Stimulated activated naive B cell treated with anti-CD40 and anti-IgM and Interleukin-4, amounts not matched to agents 10 μg/mL and 1 μg/mL and 100 μg/mL, for 72 hours (primary cell): ENCODE measurements at regions not wholly inside any gene's neighbourhood (a gene's known extent, or its start where the extent isn't known, plus 50 kb on each side); places are given as distances from the start of the nearest gene placed in this dataset.
"Not testable (repeated sequence)": the region's sequence is repeated elsewhere in the genome, so short reads cannot be mapped to it uniquely, and the experiment has no call there.

Source experiments
- ATAC-seq, 2 donors: fragments of 150-1000 bp; cut with Tn5 transposase; replicated peaks; 2 replicates each; pipeline ENCODE4 v1.10.0; 2021; ENCODE audit warnings: moderate library complexity in 1 of 2
- DNase-seq: peaks from one replicate; pipeline ENCODE4 v3.0.0; 2021
- H3K27ac Mint-ChIP-seq: one replicate; pipeline ENCODE4 v1.8.0; 2022; ENCODE audit warnings: mild to moderate bottlenecking, mixed read lengths
- H3K27me3 Mint-ChIP-seq, 2 donors: one replicate each; pipeline ENCODE4 v1.8.0; 2022; ENCODE audit warnings: mixed read lengths in 2 of 2
- H3K36me3 Mint-ChIP-seq, 2 donors: one replicate each; pipeline ENCODE4 v1.8.0; 2022; ENCODE audit warnings: mixed read lengths in 2 of 2, mild to moderate bottlenecking in 1 of 2
- H3K4me1 Mint-ChIP-seq, 2 donors: one replicate each; pipeline ENCODE4 v1.8.0; 2022; ENCODE audit warnings: mixed read lengths in 2 of 2, mild to moderate bottlenecking in 1 of 2
- H3K4me3 Mint-ChIP-seq, 2 donors: one replicate each; pipeline ENCODE4 v1.8.0; 2022; ENCODE audit warnings: mild to moderate bottlenecking in 2 of 2, mixed read lengths in 2 of 2, moderate library complexity in 1 of 2
- H3K9me3 Mint-ChIP-seq, 2 donors: one replicate each; pipeline ENCODE4 v1.8.0; 2022; ENCODE audit warnings: mixed read lengths in 2 of 2, mild to moderate bottlenecking in 1 of 2

DNA sequence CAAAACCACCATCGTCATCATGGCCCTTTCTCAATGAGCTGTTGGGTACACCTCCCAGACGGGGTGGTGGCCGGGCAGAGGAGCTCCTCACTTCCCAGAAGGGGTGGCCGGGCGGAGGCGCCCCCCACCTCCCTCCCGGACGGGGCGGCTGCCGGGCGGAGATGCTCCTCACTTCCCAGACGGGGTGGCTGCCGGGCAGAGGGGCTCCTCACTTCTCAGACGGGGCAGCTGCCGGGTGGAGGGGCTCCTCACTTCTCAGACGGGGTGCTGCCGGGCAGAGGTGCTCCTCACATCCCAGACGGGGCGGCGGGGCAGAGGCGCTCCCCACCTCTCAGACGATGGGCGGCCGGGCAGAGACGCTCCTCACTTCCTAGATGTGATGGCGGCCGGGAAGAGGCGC lies 226.8 kb upstream of the GLRA2 start:
- not testable (repeated sequence) for H3K4me3 Mint-ChIP-seq, DNase-seq, H3K27ac Mint-ChIP-seq, H3K27me3 Mint-ChIP-seq, H3K9me3 Mint-ChIP-seq, H3K4me1 Mint-ChIP-seq, ATAC-seq, H3K36me3 Mint-ChIP-seq

DNA sequence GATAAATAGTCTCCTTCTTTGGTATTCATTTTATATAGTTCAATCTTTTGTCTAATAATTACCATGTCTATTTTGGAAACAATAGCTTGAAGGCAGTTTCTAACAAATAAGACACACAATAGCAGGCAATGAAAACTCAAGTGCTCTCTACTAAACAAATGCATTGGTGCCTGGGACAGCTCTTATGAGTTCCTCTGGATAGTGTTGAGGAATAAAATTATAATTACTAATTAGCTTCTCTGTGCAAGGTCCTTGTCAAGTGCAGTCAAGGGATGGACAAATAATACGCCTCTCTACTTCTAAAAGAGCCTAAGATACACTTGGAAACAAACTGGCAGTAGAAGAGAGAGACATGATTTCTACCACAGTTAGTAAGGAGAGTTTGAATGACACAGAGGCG lies 229.0 kb upstream of the GLRA2 start:
- ATAC-seq (no peak), DNase-seq (no peak)
- no peaks in the 10 kb centered on the region for H3K9me3 Mint-ChIP-seq
- H3K4me3 Mint-ChIP-seq, result no peak overlapping the region
- no peaks in the 10 kb centered on the region for H3K4me1 Mint-ChIP-seq
- H3K27me3 Mint-ChIP-seq, result no peaks in the 10 kb centered on the region
- H3K36me3 Mint-ChIP-seq, result no peaks in the 10 kb centered on the region
- no peak overlapping the region for H3K27ac Mint-ChIP-seq

DNA sequence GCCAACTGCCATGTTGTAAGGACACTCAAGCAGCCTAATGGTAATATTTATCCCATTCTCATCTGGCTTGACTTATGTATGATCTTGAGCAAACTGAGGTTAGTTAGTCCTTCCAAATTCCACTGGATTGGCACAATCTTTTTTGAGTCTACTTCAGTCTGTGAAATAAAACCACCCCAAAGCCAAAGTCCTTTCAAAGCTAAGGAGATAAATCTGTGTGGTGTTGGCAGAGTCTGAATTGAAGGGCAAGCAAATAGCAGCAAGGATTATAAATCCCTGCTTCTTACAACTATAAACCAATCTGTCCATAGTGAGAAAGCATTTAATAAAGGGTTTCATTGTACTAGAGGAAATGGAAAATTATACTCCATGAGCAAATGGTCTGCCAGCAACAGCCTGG lies 233.9 kb upstream of the GLRA2 start:
- Mint-ChIP-seq H3K4me3 (no peak overlapping the region), H3K36me3 (no peaks in the 10 kb centered on the region), H3K27ac (no peak overlapping the region), H3K9me3 (no peaks in the 10 kb centered on the region), H3K4me1 (no peaks in the 10 kb centered on the region), H3K27me3 (no peaks in the 10 kb centered on the region)
- no peak for DNase-seq
- no peak for ATAC-seq

DNA sequence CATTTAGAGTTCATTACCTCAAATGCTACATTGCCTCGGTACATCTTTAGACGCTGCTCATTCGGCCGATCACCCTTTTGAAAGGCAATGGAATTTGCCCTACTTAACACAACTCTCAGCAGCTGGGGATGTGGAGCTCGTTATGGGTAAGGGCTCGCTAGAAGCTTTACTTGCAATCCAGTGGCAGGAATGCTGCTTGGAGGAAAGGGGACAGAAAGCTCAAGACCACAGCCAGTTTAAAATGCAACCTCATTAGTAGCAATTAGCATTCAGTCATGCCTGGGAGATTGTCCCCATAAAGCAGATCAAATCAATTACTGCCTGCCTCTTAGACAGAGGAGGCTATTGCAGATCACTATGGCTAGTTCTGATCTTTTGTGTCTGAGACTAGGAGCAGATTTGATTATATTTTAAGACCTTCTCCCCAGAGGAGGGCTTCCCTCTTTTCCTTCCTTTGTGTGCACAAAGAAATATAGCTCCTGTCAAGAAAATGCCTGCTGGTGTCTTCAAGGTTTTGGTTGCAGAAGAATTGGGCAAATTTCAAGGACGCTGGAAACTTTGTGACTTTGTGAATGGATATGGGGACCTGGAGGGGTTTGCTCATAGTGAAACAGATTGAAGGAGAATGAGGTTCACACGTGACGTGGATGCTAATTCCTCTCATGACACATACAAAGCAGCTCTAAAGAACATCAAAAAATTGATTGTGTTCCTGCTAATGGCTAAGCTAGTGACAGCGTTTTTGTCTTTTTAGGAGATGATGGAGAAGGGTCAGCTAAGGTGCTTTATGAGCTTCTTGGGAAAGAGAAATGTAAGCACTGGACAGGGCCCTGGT lies 237.5 kb upstream of the GLRA2 start:
- no peaks in the 10 kb centered on the region for H3K27me3 Mint-ChIP-seq
- no peaks in the 10 kb centered on the region for H3K9me3 Mint-ChIP-seq
- no peak overlapping the region for H3K27ac Mint-ChIP-seq

DNA sequence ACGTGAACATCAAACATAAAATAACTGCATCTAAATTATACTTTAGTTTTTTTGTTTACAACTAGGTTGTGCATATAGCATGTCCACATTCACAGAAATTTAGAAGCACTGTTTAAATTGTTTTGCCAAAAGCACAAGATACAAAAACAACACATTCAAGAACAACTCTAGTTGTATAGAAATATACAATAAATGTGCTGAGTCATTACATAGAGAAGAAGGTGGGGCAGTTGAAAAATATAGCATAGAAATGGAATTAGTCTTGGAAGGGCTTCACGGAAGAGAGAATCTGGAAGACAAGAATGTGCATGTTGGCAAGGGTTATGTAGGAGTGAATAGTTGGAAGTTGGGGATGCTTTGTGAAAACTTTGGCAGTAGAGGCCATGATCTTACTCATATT lies 239.0 kb upstream of the GLRA2 start:
- Mint-ChIP-seq H3K9me3 (no peaks in the 10 kb centered on the region), H3K4me3 (no peak overlapping the region), H3K4me1 (no peaks in the 10 kb centered on the region), H3K27me3 (no peaks in the 10 kb centered on the region), H3K36me3 (no peaks in the 10 kb centered on the region), H3K27ac (no peak overlapping the region)
- no peak for DNase-seq
- no peak for ATAC-seq

More for the DNA sequence above, 237.5 kb upstream of the GLRA2 start:
- no peaks in the 10 kb centered on the region for H3K36me3 Mint-ChIP-seq
- ATAC-seq, result no peak
- no peak for DNase-seq
- H3K4me1 Mint-ChIP-seq, result no peaks in the 10 kb centered on the region
- H3K4me3 Mint-ChIP-seq, result no peak overlapping the region

DNA sequence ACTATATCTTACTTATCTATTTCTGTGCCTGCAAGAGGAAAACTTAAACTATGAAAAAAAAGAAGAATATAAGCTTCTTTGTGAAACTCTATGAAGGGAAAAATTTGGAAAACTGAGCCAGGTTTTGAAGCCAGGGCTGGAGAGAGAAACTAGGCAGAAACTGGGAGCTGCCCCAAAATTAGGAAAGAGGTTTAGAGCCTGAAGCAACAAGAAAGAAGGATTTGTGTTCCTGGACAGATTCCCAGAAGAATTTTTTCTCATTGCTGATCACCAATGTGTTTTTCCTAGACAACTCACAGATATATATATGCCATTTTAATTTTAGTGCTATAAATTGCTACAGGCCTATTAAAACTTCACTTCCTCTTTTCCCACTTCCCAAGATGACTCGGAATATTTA lies 245.0 kb upstream of the GEMIN8 start:
- Mint-ChIP-seq H3K27ac (no peak overlapping the region), H3K9me3 (peaks cover 0 to 6% of the 10 kb centered on the region in 2 donors), H3K4me3 (no peak overlapping the region), H3K4me1 (no peaks in the 10 kb centered on the region), H3K27me3 (peaks cover 0 to 4% of the 10 kb centered on the region in 2 donors), H3K36me3 (no peaks in the 10 kb centered on the region)
- ATAC-seq (no peak), DNase-seq (no peak)

DNA sequence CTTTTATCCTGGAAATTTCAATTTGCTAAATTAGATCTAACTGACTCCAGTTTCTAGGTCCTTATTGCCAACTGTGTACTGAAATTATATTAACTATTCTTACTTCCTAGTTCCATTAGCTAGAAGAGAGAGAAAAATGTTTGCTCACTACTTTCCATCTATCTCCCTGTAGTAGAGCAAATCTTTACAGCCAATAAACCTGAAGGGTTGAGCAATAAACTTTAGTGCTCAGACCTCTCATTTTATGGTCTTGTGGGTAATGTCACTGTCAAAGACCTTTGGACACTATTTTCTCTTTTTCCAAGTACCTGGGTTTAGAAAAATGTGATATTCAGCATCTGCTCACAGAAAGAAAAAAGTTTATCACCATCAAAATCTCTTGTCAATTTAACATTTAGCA lies 237.5 kb upstream of the GEMIN8 start:
- Mint-ChIP-seq H3K4me3 (no peak overlapping the region), H3K36me3 (no peaks in the 10 kb centered on the region), H3K27ac (no peak overlapping the region), H3K27me3 (peaks cover 0 to 4% of the 10 kb centered on the region in 2 donors), H3K9me3 (peaks cover 2 to 8% of the 10 kb centered on the region in 2 donors), H3K4me1 (no peaks in the 10 kb centered on the region)
- ATAC-seq (no peak), DNase-seq (no peak)

DNA sequence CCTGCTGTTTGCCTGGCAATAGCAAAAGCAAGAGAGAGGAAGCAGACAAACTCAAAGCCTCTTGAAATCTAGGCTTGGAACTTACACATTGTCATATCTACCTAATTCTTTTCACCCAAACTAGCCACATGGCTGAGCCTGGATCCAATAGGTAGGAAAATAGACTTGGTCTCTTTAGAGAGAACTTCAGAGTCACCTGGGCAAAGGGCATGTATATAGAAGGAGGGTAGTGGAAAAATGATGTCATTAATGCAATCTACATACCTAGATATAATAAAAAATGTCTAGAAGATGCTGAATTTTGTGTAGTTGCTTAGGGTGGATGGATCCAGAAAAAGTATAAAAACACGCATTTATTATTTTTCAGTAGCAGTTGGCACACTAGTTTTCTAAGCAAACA lies 237.0 kb upstream of the GEMIN8 start:
- Mint-ChIP-seq H3K4me1 (no peaks in the 10 kb centered on the region), H3K4me3 (no peak overlapping the region), H3K36me3 (no peaks in the 10 kb centered on the region), H3K27me3 (peaks cover 0 to 4% of the 10 kb centered on the region in 2 donors), H3K27ac (no peak overlapping the region), H3K9me3 (peaks cover 2 to 8% of the 10 kb centered on the region in 2 donors)
- DNase-seq, result no peak
- ATAC-seq, result no peak

DNA sequence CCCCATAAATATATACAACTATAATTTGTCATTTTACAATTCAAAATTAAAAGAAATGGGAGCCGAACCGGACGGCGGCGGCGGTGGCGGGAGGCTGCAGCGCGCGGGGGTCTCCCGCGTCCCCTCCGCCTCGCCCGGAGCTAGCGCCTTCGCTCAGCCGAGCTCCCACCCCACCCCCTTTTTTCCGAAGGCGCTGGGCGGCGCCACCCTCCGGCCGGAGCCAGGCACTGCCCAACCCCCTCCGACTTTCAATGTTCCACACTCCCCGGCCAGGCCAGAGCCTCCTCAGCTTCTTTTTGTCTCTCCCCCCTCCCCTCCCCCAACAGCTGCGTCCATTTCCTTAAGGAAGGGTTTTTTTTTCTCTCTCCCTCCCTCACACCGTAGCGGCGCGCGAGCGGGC lies 214.1 kb upstream of the GEMIN8 start:
- no peak overlapping the region for H3K4me3 Mint-ChIP-seq
- no peaks in the 10 kb centered on the region for H3K36me3 Mint-ChIP-seq
- H3K27me3 Mint-ChIP-seq, result peaks cover 0 to 19% of the 10 kb centered on the region in 2 donors
- ATAC-seq (no peak), DNase-seq (no peak)
- H3K27ac Mint-ChIP-seq, result no peak overlapping the region
- no peaks in the 10 kb centered on the region for H3K4me1 Mint-ChIP-seq
- peaks cover 0 to 2% of the 10 kb centered on the region in 2 donors for H3K9me3 Mint-ChIP-seq

DNA sequence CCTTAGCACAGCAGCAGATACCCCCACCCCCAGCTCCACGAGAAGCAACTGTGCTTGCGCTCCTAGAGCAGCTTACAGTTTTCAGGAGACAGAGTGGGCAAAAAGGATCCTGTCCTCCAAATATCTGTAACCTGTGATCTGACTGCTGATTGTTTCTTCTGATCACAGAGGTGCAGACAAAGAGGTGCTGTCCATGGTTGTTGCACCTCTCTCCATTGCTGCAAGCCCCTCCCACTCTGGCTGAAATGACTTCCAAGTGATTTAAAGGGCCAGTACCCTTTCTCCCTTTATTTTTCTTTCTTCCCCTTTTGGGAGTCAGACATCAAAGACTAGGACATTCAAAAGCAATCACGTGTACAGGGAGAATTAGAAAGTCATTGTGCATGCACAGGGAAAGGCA lies 205.3 kb upstream of the GEMIN8 start:
- Mint-ChIP-seq H3K36me3 (no peaks in the 10 kb centered on the region), H3K27ac (no peak overlapping the region), H3K27me3 (no peaks in the 10 kb centered on the region), H3K9me3 (peaks cover 2 to 16% of the 10 kb centered on the region in 2 donors), H3K4me3 (no peak overlapping the region), H3K4me1 (no peaks in the 10 kb centered on the region)
- DNase-seq, result no peak
- ATAC-seq, result no peak

DNA sequence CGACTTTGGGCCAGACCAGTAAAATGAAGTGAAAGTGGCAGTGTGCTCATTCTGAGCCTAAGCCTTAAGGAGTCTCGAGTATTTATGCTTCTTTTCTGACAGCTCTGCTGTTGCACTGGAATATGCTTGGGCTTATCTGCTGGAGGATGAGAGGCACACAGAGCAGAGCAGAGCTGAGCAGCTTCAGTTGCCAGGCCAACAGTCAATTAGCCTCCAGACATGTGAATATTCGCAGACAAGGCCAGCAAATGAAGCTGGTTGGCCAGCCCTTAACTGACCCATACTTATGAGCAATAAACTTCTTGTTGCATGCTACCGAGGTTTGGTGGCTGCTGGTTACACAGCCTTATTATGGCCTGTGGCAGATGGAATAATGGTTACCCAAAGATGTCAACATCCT lies 203.0 kb upstream of the GEMIN8 start:
- DNase-seq, result no peak
- no peaks in the 10 kb centered on the region for H3K36me3 Mint-ChIP-seq

DNA sequence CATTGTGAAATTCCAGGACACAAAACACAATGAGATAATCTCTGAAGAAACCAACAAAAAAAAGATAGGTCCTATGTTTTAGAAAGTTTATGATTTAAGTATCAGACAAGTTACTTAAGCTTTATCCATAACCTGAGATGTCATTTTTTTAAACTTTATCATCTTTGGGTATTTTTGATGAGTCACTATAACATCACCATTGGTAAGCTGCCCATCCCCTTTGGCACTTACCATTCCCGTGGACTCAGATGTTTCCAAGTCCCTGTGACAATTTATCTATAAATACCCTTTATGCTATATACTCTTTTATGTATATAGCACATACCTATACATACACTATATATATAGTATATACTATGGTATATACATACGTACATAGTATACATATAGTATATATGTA lies 198.9 kb upstream of the GEMIN8 start:
- Mint-ChIP-seq H3K27ac (no peak overlapping the region), H3K4me1 (no peaks in the 10 kb centered on the region), H3K9me3 (peaks cover 0 to 3% of the 10 kb centered on the region in 2 donors), H3K27me3 (no peaks in the 10 kb centered on the region), H3K36me3 (no peaks in the 10 kb centered on the region), H3K4me3 (no peak overlapping the region)
- ATAC-seq, result no peak
- no peak for DNase-seq

More for the DNA sequence above, 203.0 kb upstream of the GEMIN8 start:
- Mint-ChIP-seq H3K27me3 (no peaks in the 10 kb centered on the region), H3K27ac (no peak overlapping the region), H3K9me3 (peaks cover 4 to 16% of the 10 kb centered on the region in 2 donors), H3K4me1 (no peaks in the 10 kb centered on the region), H3K4me3 (no peak overlapping the region)
- ATAC-seq, result no peak

DNA sequence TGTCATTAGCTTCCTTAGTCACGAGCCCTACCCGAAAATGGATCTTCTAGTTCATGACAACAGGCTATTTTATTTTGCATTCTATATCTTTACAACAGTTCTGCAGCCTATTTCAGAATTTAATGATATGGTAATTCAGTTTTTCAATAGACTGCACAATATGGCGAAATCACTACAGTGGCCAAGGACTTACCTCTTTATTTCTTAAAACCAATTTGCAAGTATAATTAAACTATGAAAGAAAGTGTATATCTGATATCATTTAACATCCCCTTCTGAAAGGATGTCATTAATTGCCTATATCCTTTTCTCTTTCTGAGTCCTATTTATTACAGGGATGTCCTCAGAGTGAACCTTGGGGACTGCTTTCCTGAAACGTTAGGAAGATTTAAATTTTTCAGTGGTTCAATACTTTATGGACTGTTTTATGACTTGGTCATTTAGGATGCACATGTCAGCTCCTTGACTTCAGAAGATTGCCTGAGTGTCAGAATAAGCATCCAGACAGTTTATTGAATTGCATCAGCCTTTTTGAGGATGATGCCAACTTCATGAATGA lies 190.8 kb upstream of the GEMIN8 start:
- H3K27ac Mint-ChIP-seq, result no peak overlapping the region
- no peak for ATAC-seq
- no peaks in the 10 kb centered on the region for H3K27me3 Mint-ChIP-seq
- DNase-seq, result no peak
- H3K9me3 Mint-ChIP-seq, result peaks cover 0 to 4% of the 10 kb centered on the region in 2 donors
- H3K36me3 Mint-ChIP-seq, result no peaks in the 10 kb centered on the region
- H3K4me1 Mint-ChIP-seq, result no peaks in the 10 kb centered on the region
- H3K4me3 Mint-ChIP-seq, result no peak overlapping the region

DNA sequence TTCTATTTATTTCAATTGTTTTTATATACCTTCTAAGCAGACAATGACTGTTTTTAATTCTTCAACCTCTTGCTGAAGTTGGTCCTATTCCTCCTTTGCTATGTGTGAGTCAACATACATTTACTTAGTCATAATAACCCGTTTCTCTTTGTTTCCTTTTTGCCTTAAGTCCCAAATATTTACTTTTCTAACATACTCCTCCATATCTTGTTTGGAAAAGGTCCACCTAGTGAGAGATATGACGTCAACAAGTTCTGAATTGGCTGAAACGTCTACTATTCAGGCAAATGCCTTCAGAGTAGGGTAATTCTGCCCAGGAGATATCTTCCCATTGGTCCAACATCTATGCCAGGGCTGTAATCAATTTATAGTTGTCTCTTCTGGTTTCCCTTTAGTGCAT lies 179.3 kb upstream of the GEMIN8 start:
- DNase-seq, result no peak
- no peak overlapping the region for H3K27ac Mint-ChIP-seq
- no peaks in the 10 kb centered on the region for H3K4me1 Mint-ChIP-seq
- no peak for ATAC-seq
- no peaks in the 10 kb centered on the region for H3K36me3 Mint-ChIP-seq
- H3K4me3 Mint-ChIP-seq, result no peak overlapping the region
- peaks cover 0 to 4% of the 10 kb centered on the region in 2 donors for H3K27me3 Mint-ChIP-seq
- H3K9me3 Mint-ChIP-seq, result peaks cover 7 to 11% of the 10 kb centered on the region in 2 donors

DNA sequence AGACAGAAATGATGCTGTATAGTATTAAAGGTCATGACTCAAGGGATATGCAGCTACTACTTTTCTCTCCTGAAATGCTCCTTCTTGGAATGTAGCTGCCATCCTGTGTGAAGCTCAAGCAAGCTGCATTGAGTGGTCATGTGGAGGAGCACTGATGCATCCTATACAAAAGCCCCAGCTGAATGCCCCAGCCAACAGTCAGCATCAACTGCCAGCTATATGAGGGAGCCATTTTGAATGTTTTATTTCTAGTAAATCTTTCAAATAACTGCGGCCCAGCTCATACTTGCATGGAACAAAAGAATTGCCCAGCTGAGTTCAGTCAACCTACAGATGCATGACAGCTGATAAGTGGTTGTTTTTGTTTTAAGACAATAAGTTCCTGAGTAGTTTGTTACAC lies 165.0 kb upstream of the GEMIN8 start:
- ATAC-seq, result no peak
- peaks cover 1 to 10% of the 10 kb centered on the region in 2 donors for H3K9me3 Mint-ChIP-seq
- no peak for DNase-seq
- H3K27ac Mint-ChIP-seq, result no peak overlapping the region
- H3K4me3 Mint-ChIP-seq, result no peak overlapping the region
- H3K4me1 Mint-ChIP-seq, result no peaks in the 10 kb centered on the region
- H3K27me3 Mint-ChIP-seq, result no peaks in the 10 kb centered on the region
- no peaks in the 10 kb centered on the region for H3K36me3 Mint-ChIP-seq
